H1 (cell line): ENCODE measurements at regions not wholly inside any gene's neighbourhood (a gene's known extent, or its start where the extent isn't known, plus 50 kb on each side); places are given as distances from the start of the nearest gene placed in this dataset.

Source experiments
- CTCF ChIA-PET: fragments of 300-600 bp; sonication (Branson Sonifier 250); formaldehyde crosslinking; loops from one replicate; lab custom pipeline; 2021; ENCODE audit not compliant: partially characterized antibody; lab: Charles Lee
- POLR2A ChIA-PET: fragments of 300-600 bp; sonication (Branson Sonifier 250); formaldehyde crosslinking; loops from one replicate; lab custom pipeline; 2021; ENCODE audit warnings: inconsistent platforms; ENCODE audit not compliant: partially characterized antibody; lab: Charles Lee
- DNase-seq, 2 experiments: peaks; one replicate each; pipeline versions ENCODE4 v3.0.0 to v3.0.0-alpha.2; 2010 to 2022; ENCODE audit warnings: low spot score in 2 of 2, low read depth in 1 of 2, mixed read lengths in 1 of 2
- FAIRE-seq: peaks from 2 replicates; lab custom pipeline; 2011; peaks lifted over from hg19 to GRCh38; lab: Jason Lieb, UNC
- H2AFZ ChIP-seq: 2 replicates; pipeline ENCODE4 v1.8.1; 2012; ENCODE audit warnings: low read length, inconsistent platforms
- H2AK5ac ChIP-seq: 2 replicates; pipeline ENCODE4 v1.6.1; 2013; ENCODE audit warnings: low read depth, low read length
- H2BK120ac ChIP-seq: replicated peaks from 2 replicates; pipeline ENCODE3; 2013; ENCODE audit warnings: low read depth, low read length, inconsistent platforms
- H2BK12ac ChIP-seq: 2 replicates; pipeline ENCODE4 v1.6.1; 2013; ENCODE audit warnings: low read depth, low read length
- H2BK15ac ChIP-seq: 2 replicates; pipeline ENCODE4 v1.6.1; 2013; ENCODE audit warnings: low read length
- H2BK20ac ChIP-seq: 2 replicates; pipeline ENCODE4 v1.6.1; 2013; ENCODE audit warnings: low read length
- H2BK5ac ChIP-seq: 2 replicates; pipeline ENCODE4 v1.6.1; 2013; ENCODE audit warnings: low read depth, low read length
- H3K14ac ChIP-seq: 2 replicates; pipeline ENCODE4 v1.6.1; 2013; ENCODE audit warnings: inconsistent platforms; ENCODE audit not compliant: insufficient read length
- H3K18ac ChIP-seq: 2 replicates; pipeline ENCODE4 v1.6.1; 2013; ENCODE audit warnings: low read length; ENCODE audit errors: extremely low read depth
- H3K23ac ChIP-seq: 2 replicates; pipeline ENCODE4 v1.6.1; 2013; ENCODE audit warnings: inconsistent platforms; ENCODE audit not compliant: insufficient read length
- H3K23me2 ChIP-seq: 2 replicates; pipeline ENCODE4 v1.6.1; 2013; ENCODE audit warnings: low read depth, low read length
- H3K27ac ChIP-seq: 2 replicates; pipeline ENCODE4 v1.6.1; 2011; ENCODE audit warnings: low read depth, low read length, inconsistent platforms
- H3K27me3 ChIP-seq, 4 experiments: replicated peaks in 1 of 4; 1 replicate in 1 of 4; 2 replicates in 3 of 4; pipeline versions ENCODE4 v1.6.1 to v1.8.1; 2011 to 2013; ENCODE audit warnings: low read length in 3 of 4, mild to moderate bottlenecking in 3 of 4, inconsistent platforms in 2 of 4, mixed read lengths in 2 of 4, moderate library complexity in 1 of 4; ENCODE audit not compliant: control insufficient read depth in 3 of 4, insufficient read depth in 3 of 4; ENCODE audit errors: extremely low read depth in 1 of 4
- H3K36me3 ChIP-seq, 4 experiments: 2 replicates each; pipeline versions ENCODE4 v1.6.1 to v1.8.1; 2011 to 2013; ENCODE audit warnings: mild to moderate bottlenecking in 4 of 4, low read length in 3 of 4, moderate library complexity in 2 of 4, control low read depth in 1 of 4, inconsistent platforms in 1 of 4; ENCODE audit not compliant: insufficient read depth in 4 of 4, control insufficient read depth in 2 of 4
- H3K4ac ChIP-seq: replicated peaks from 2 replicates; pipeline ENCODE3; 2013; ENCODE audit warnings: low read length, low read depth, mixed read lengths, inconsistent platforms; ENCODE audit not compliant: insufficient read length
- H3K4me1 ChIP-seq, 4 experiments: replicated peaks in 1 of 4; 1 replicate in 1 of 4; 2 replicates in 3 of 4; pipeline versions ENCODE4 v1.6.1 to v1.8.1; 2011 to 2013; ENCODE audit warnings: low read length in 3 of 4, inconsistent platforms in 2 of 4, mixed read lengths in 1 of 4; ENCODE audit not compliant: insufficient read depth in 4 of 4, control insufficient read depth in 3 of 4
- H3K4me2 ChIP-seq, 2 experiments: 2 replicates each; pipeline versions ENCODE4 v1.6.1 to v1.8.1; 2011 to 2013; ENCODE audit warnings: low read depth in 2 of 2, low read length in 2 of 2, control low read depth in 1 of 2, inconsistent platforms in 1 of 2, mild to moderate bottlenecking in 1 of 2; ENCODE audit not compliant: insufficient read depth in 1 of 2
- H3K4me3 ChIP-seq, 4 experiments: fragments of 200-600, 300-600 bp in 1 of 4; sonication (generic), shearing (Covaris generic), sonication (Bioruptor Twin) in 1 of 4; 2 replicates each; pipeline versions ENCODE4 v1.5.1 to v1.8.1; 2011 to 2016; ENCODE audit warnings: low read length in 4 of 4, low read depth in 3 of 4, control low read depth in 2 of 4, inconsistent platforms in 2 of 4, mild to moderate bottlenecking in 2 of 4, mixed read lengths in 1 of 4, moderate library complexity in 1 of 4; ENCODE audit not compliant: insufficient read depth in 2 of 4; ENCODE audit errors: extremely low read depth in 1 of 4
- H3K56ac ChIP-seq: replicated peaks from 2 replicates; pipeline ENCODE3; 2013; ENCODE audit warnings: low read depth, mild to moderate bottlenecking, mixed read lengths, low read length, inconsistent platforms; ENCODE audit not compliant: insufficient read length
- H3K79me1 ChIP-seq: 2 replicates; pipeline ENCODE4 v1.6.1; 2013; ENCODE audit warnings: low read depth, low read length, control low read depth
- H3K79me2 ChIP-seq, 2 experiments: 2 replicates each; pipeline versions ENCODE4 v1.6.1 to v1.8.1; 2012 to 2013; ENCODE audit warnings: low read length in 2 of 2, mild to moderate bottlenecking in 2 of 2, inconsistent platforms in 1 of 2; ENCODE audit not compliant: insufficient read depth in 2 of 2, control insufficient read depth in 1 of 2
- H3K9ac ChIP-seq, 4 experiments: replicated peaks in 1 of 4; 1 replicate in 1 of 4; 2 replicates in 3 of 4; pipeline versions ENCODE4 v1.6.1 to v1.8.1; 2011 to 2013; ENCODE audit warnings: low read depth in 3 of 4, low read length in 3 of 4, control low read depth in 2 of 4, mild to moderate bottlenecking in 2 of 4, moderate library complexity in 2 of 4, inconsistent platforms in 1 of 4; ENCODE audit errors: extremely low read depth in 1 of 4
- H3K9me3 ChIP-seq, 2 experiments: 2 replicates each; pipeline versions ENCODE4 v1.6.1 to v1.8.1; 2012 to 2013; ENCODE audit warnings: mild to moderate bottlenecking in 2 of 2, moderate library complexity in 2 of 2, control low read depth in 1 of 2, inconsistent platforms in 1 of 2, low read depth in 1 of 2, low read length in 1 of 2, mixed read lengths in 1 of 2; ENCODE audit not compliant: insufficient read depth in 2 of 2
- H4K20me1 ChIP-seq, 2 experiments: replicated peaks in 1 of 2; 2 replicates each; pipeline versions ENCODE3 to v1.8.1; 2011 to 2013; ENCODE audit warnings: inconsistent platforms in 2 of 2, low read length in 2 of 2, mild to moderate bottlenecking in 1 of 2; ENCODE audit not compliant: insufficient read depth in 2 of 2, control insufficient read depth in 1 of 2
- H4K5ac ChIP-seq: 2 replicates; pipeline ENCODE4 v1.6.1; 2013; ENCODE audit warnings: low read length, low read depth, mixed read lengths, inconsistent platforms; ENCODE audit not compliant: insufficient read length
- H4K8ac ChIP-seq: 2 replicates; pipeline ENCODE4 v1.8.0; 2013; ENCODE audit warnings: mild to moderate bottlenecking, moderate library complexity, low read length, inconsistent platforms; ENCODE audit not compliant: insufficient read depth; ENCODE audit errors: extremely low read depth
- H4K91ac ChIP-seq: replicated peaks from 2 replicates; pipeline ENCODE3; 2013; ENCODE audit warnings: low read length, mixed read lengths, inconsistent platforms; ENCODE audit not compliant: insufficient read length
- BCL11A ChIP-seq, 2 experiments: IDR thresholded peaks; one replicate each; pipeline ENCODE4 v1.6.1; 2011; ENCODE audit warnings: low read depth in 2 of 2, low read length in 2 of 2, mild to moderate bottlenecking in 2 of 2
- GABPA ChIP-seq: IDR thresholded peaks from 2 replicates; pipeline ENCODE4 v1.6.1; 2011; ENCODE audit warnings: mild to moderate bottlenecking, low read length, moderate library complexity, borderline replicate concordance; ENCODE audit not compliant: insufficient read depth
- JUN ChIP-seq: IDR thresholded peaks from 2 replicates; pipeline ENCODE4 v1.6.1; 2011; ENCODE audit warnings: low read depth, mild to moderate bottlenecking, improper control_type of control experiment, low read length
- JUND ChIP-seq: IDR thresholded peaks from 2 replicates; pipeline ENCODE4 v1.6.1; 2011; ENCODE audit warnings: mild to moderate bottlenecking, improper control_type of control experiment, low read length
- SIN3A ChIP-seq, 2 experiments: IDR thresholded peaks in 1 of 2; conservative IDR thresholded peaks in 1 of 2; 2 replicates each; pipeline ENCODE4 v1.6.1; 2011 to 2012; ENCODE audit warnings: low read length in 2 of 2, improper control_type of control experiment in 1 of 2, low read depth in 1 of 2, mild to moderate bottlenecking in 1 of 2
- SIX5 ChIP-seq: IDR thresholded peaks from 2 replicates; pipeline ENCODE4 v1.6.1; 2011; ENCODE audit warnings: mild to moderate bottlenecking, low read depth, low read length
- WGBS, 2 experiments: shearing (Covaris generic) in 1 of 2; methylation state at CpG; one replicate each; pipeline versions ENCODE4 v1.1.6 to v1.1.7; 2013 to 2015; ENCODE audit warnings: low lambda C conversion rate in 2 of 2, mixed read lengths in 2 of 2, inconsistent platforms in 1 of 2, low coverage in 1 of 2, missing lambda C conversion rate in 1 of 2; ENCODE audit not compliant: insufficient replicate concordance in 2 of 2, insufficient coverage in 1 of 2, insufficient read length in 1 of 2; ENCODE audit errors: extremely low coverage in 1 of 2, missing lambda C conversion rate in 1 of 2; 5-methylcytosine and 5-hydroxymethylcytosine counted together

DNA sequence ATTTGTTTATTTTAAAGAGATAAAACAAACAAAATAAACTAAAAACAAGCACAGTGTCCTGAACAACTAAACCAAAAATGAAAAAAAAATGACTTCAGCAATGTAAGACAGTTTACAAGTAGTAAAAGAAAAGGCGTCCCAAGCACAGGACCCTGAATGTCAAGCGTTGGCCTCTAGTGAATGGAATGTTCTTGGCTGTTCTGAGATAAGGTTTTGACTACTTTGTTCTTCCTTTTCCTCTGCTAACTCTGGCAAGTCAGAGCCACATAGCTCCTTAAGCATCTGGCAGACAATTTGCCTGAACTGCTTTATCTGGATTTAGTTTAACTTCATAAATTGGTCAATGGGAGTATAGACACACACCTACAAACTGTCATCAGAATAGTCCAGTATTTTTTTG is 655.2 kb downstream of the ANXA1 start:
- no peak overlapping the region for H2BK20ac ChIP-seq
- POLR2A ChIA-PET = no interaction called here

More for the DNA sequence above, 655.2 kb downstream of the ANXA1 start:
- Histone ChIP-seq H3K79me2 (no peaks in the 10 kb centered on the region), H2BK5ac (no peak overlapping the region), H2BK120ac (no peak overlapping the region), H3K23me2 (no peaks in the 10 kb centered on the region), H3K56ac (no peak overlapping the region), H3K23ac (no peak overlapping the region), H3K36me3 (no peaks in the 10 kb centered on the region), H3K4me1 (no peaks in the 10 kb centered on the region; a peak in 1 of 7 replicates), H2BK12ac (no peak overlapping the region), H2AK5ac (no peak overlapping the region), H3K4ac (no peak overlapping the region), H3K79me1 (no peaks in the 10 kb centered on the region), H3K4me2 (no peak overlapping the region), H3K18ac (no peak overlapping the region), H3K27me3 (no peaks in the 10 kb centered on the region), H3K9me3 (no peaks in the 10 kb centered on the region), H4K8ac (no peak overlapping the region), H2AFZ (no peak overlapping the region), H4K91ac (no peak overlapping the region), H3K14ac (no peak overlapping the region), H3K9ac (no peak overlapping the region), H4K5ac (no peak overlapping the region), H4K20me1 (no peaks in the 10 kb centered on the region), H3K27ac (no peak overlapping the region), H3K4me3 (no peak overlapping the region), H2BK15ac (no peak overlapping the region)
- DNase-seq = no peak
- CTCF ChIA-PET = interaction anchor here (1.7 kb wide), 1 partner anchor 24 kb away, joined by 4 read pairs; no protein-coding TSS in a partner anchor
- WGBS, 2 experiments = 78% methylated on average over 2 of the region's 2 CpGs; no CpG with 5 or more reads in 1 of the 2 experiments
- no peak for FAIRE-seq
- TF ChIP-seq JUND = no peak
- no peak for TF ChIP-seq GABPA
- TF ChIP-seq JUN = no peak
- TF ChIP-seq SIX5 = no peak
- no peak for TF ChIP-seq BCL11A (IDR thresholded peaks at IDR 0.05; ENCODE audit: low read depth in 2 of 2, low read length in 2 of 2)
- TF ChIP-seq SIN3A (conservative IDR thresholded peaks at IDR 0.05 in 1 of 2, IDR thresholded peaks at IDR 0.05 in 1 of 2; ENCODE audit: low read depth in 1 of 2, low read length in 2 of 2) = no peak
